Vagina (tissue), 2 donors: ENCODE measurements at regions not wholly inside any gene's neighbourhood (a gene's known extent, or its start where the extent isn't known, plus 50 kb on each side); places are given as distances from the start of the nearest gene placed in this dataset.

Experiments used
- CTCF ChIP-seq, 3 experiments: fragments of 450-650 bp in 2 of 3; fragments of 200-600 bp in 1 of 3; sonication (generic) in 1 of 3; IDR thresholded peaks; one replicate each; pipeline ENCODE4 v1.5.1; 2017 to 2019; ENCODE audit warnings: antibody characterized with exemption in 3 of 3, mild to moderate bottlenecking in 2 of 3, moderate library complexity in 2 of 3
- POLR2AphosphoS5 ChIP-seq, 2 donors: sonication (generic); formaldehyde crosslinking; IDR thresholded peaks; one replicate each; pipeline ENCODE4 v1.9.0; 2017; ENCODE audit warnings: antibody characterized with exemption in 2 of 2, mild to moderate bottlenecking in 2 of 2, low read depth in 1 of 2; ENCODE audit not compliant: insufficient read depth in 1 of 2

- TF ChIP-seq CTCF (IDR thresholded peaks at IDR 0.05) (no peak), POLR2AphosphoS5 (IDR thresholded peaks at IDR 0.05; ENCODE audit: insufficient read depth in 1 of 2, low read depth in 1 of 2) (no peak)
These were observed 217.9 kb upstream of the SGK1 start for GRCh38 chr6:134535831-134536230.
